ENCODE measurements at regions not wholly inside any gene's neighbourhood (a gene's known extent, or its start where the extent isn't known, plus 50 kb on each side); places are given as distances from the start of the nearest gene placed in this dataset.

GRCh38 chr3:194067949-194068362 lies 68.0 kb upstream of the HES1 start:
- no peak for TF ChIP-seq EZH2phosphoT487 (IDR thresholded peaks at IDR 0.05; ENCODE audit: borderline replicate concordance, low read length)
- no peak for TF ChIP-seq CTCF (IDR thresholded peaks at IDR 0.05; ENCODE audit: low read depth, low read length, poor library complexity, severe bottlenecking)
- peaks cover 24% of the 10 kb centered on the region for H3K4me1 ChIP-seq (ENCODE audit: control insufficient read depth, low read length)
- no peak overlapping the region for H3K4me3 ChIP-seq (ENCODE audit: low read length)
- no peaks in the 10 kb centered on the region for H4K20me1 ChIP-seq (ENCODE audit: control insufficient read depth, insufficient read depth, low read depth, low read length)
- H3K27me3 ChIP-seq (ENCODE audit: control insufficient read depth, low read length): no peaks in the 10 kb centered on the region; the same call in 1 of the 2 replicates
- no peaks in the 10 kb centered on the region for H3F3A ChIP-seq (ENCODE audit: control insufficient read depth, insufficient read depth)
- peaks cover 6% of the 10 kb centered on the region for H3K9me3 ChIP-seq (ENCODE audit: control insufficient read depth, insufficient read depth, low read length)
- no peak overlapping the region for H3K4me2 ChIP-seq (ENCODE audit: low read length)
- H3K27ac ChIP-seq (ENCODE audit: low read depth, low read length): no peak overlapping the region
- no peaks in the 10 kb centered on the region for H3K79me2 ChIP-seq (ENCODE audit: control insufficient read depth, low read length)
- no peaks in the 10 kb centered on the region for H3K9me2 ChIP-seq (replicated peaks; ENCODE audit: control insufficient read depth, low read length)
- no peaks in the 10 kb centered on the region for H3K36me3 ChIP-seq (ENCODE audit: control insufficient read depth, low read length)

- H3K79me2 ChIP-seq (ENCODE audit: control insufficient read depth, low read length): no peaks in the 10 kb centered on the region
- no peaks in the 10 kb centered on the region for H3K36me3 ChIP-seq (ENCODE audit: control insufficient read depth, low read length)
- H3K4me1 ChIP-seq (ENCODE audit: control insufficient read depth, low read length): peaks cover 33% of the 10 kb centered on the region
- TF ChIP-seq CTCF (IDR thresholded peaks at IDR 0.05; ENCODE audit: low read depth, low read length, poor library complexity, severe bottlenecking): no peak
- TF ChIP-seq EZH2phosphoT487 (IDR thresholded peaks at IDR 0.05; ENCODE audit: borderline replicate concordance, low read length): no peak
- H3K4me2 ChIP-seq (ENCODE audit: low read length): peak overlapping the region; percentile 73; the same call in 1 of the 2 replicates
- H3K27me3 ChIP-seq (ENCODE audit: control insufficient read depth, low read length): no peaks in the 10 kb centered on the region; the same call in 1 of the 2 replicates
- no peaks in the 10 kb centered on the region for H4K20me1 ChIP-seq (ENCODE audit: control insufficient read depth, insufficient read depth, low read depth, low read length)
- peaks cover 2% of the 10 kb centered on the region; the same call in 1 of the 2 replicates for H3F3A ChIP-seq (ENCODE audit: control insufficient read depth, insufficient read depth)
- H3K9me3 ChIP-seq (ENCODE audit: control insufficient read depth, insufficient read depth, low read length): peaks cover 6% of the 10 kb centered on the region
- no peaks in the 10 kb centered on the region for H3K9me2 ChIP-seq (replicated peaks; ENCODE audit: control insufficient read depth, low read length)
- no peak overlapping the region for H3K27ac ChIP-seq (ENCODE audit: low read depth, low read length)
- no peak overlapping the region; the same call in 1 of the 2 replicates for H3K4me3 ChIP-seq (ENCODE audit: low read length)
Measured at GRCh38 chr3:194069421-194070219, 66.3 kb upstream of the HES1 start.

- Histone ChIP-seq H3F3A (ENCODE audit: control insufficient read depth, insufficient read depth) (peaks cover 2% of the 10 kb centered on the region; the same call in 1 of the 2 replicates), H3K4me3 (ENCODE audit: low read length) (peak overlapping the region; percentile 74), H3K4me2 (ENCODE audit: low read length) (peak overlapping the region; percentile 73), H3K79me2 (ENCODE audit: control insufficient read depth, low read length) (no peaks in the 10 kb centered on the region), H3K27me3 (ENCODE audit: control insufficient read depth, low read length) (no peaks in the 10 kb centered on the region; the same call in 1 of the 2 replicates), H3K27ac (ENCODE audit: low read depth, low read length) (peak overlapping the region; percentile 34), H4K20me1 (ENCODE audit: control insufficient read depth, insufficient read depth, low read depth, low read length) (no peaks in the 10 kb centered on the region), H3K36me3 (ENCODE audit: control insufficient read depth, low read length) (no peaks in the 10 kb centered on the region), H3K9me2 (replicated peaks; ENCODE audit: control insufficient read depth, low read length) (no peaks in the 10 kb centered on the region), H3K9me3 (ENCODE audit: control insufficient read depth, insufficient read depth, low read length) (peaks cover 6% of the 10 kb centered on the region), H3K4me1 (ENCODE audit: control insufficient read depth, low read length) (peaks cover 39% of the 10 kb centered on the region)
- TF ChIP-seq EZH2phosphoT487 (IDR thresholded peaks at IDR 0.05; ENCODE audit: borderline replicate concordance, low read length): no peak
- no peak for TF ChIP-seq CTCF (IDR thresholded peaks at IDR 0.05; ENCODE audit: low read depth, low read length, poor library complexity, severe bottlenecking)
Measured at GRCh38 chr3:194070220-194070633, 65.7 kb upstream of the HES1 start.
